ENCODE measurements at regions not wholly inside any gene's neighbourhood (a gene's known extent, or its start where the extent isn't known, plus 50 kb on each side); places are given as distances from the start of the nearest gene placed in this dataset.

- TF ChIP-seq CTCF (conservative IDR thresholded peaks at IDR 0.05; ENCODE audit: low read depth, low read length) (no peak), EZH2 (IDR thresholded peaks at IDR 0.05; ENCODE audit: low read length, unreplicated experiment) (no peak)
Observed at GRCh38 chr4:45004847-45005565, 278.6 kb upstream of the GNPDA2 start.
